ENCODE measurements at regions not wholly inside any gene's neighbourhood (a gene's known extent, or its start where the extent isn't known, plus 50 kb on each side); places are given as distances from the start of the nearest gene placed in this dataset.

- TF ChIP-seq SPI1 (IDR thresholded peaks at IDR 0.05; ENCODE audit: low read depth, low read length) (no peak), POLR2A (IDR thresholded peaks at IDR 0.05; ENCODE audit: low read depth, low read length) (no peak)
Measured at GRCh38 chr5:116772806-116773205, 198.2 kb upstream of the SEMA6A start.
